ENCODE measurements at regions not wholly inside any gene's neighbourhood (a gene's known extent, or its start where the extent isn't known, plus 50 kb on each side); places are given as distances from the start of the nearest gene placed in this dataset.

DNA sequence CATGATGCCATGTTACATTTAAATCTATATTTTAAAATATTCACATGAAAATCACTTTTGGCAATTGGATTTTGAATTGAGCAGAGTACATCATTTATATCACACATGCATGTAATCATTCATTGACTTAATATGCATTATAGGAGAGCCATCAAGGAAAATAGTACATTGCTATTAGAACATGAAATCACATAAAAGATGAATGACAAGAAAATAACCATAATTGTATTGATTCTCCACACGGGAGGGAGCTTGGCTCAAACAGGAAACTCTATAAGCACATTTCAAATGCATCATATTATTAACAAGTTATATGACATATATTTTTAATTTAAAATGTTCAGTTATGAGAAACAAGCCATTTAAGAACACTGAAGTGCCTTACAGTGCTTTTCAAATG, 208.6 kb upstream of the PRR20A start:
- ATAC-seq (ENCODE audit: low FRiP score in 2 of 2), result no peak
- Histone ChIP-seq H3K27ac (no peak overlapping the region), H3K4me3 (no peak overlapping the region), H3K27me3 (no peaks in the 10 kb centered on the region), H3K36me3 (no peaks in the 10 kb centered on the region), H3K9me3 (no peaks in the 10 kb centered on the region), H3K4me1 (no peaks in the 10 kb centered on the region)
- TF ChIP-seq POLR2AphosphoS5 (IDR thresholded peaks at IDR 0.05) (no peak), POLR2A (IDR thresholded peaks at IDR 0.05) (no peak), EP300 (IDR thresholded peaks at IDR 0.05) (no peak)
- TF ChIP-seq, protein P1, sequence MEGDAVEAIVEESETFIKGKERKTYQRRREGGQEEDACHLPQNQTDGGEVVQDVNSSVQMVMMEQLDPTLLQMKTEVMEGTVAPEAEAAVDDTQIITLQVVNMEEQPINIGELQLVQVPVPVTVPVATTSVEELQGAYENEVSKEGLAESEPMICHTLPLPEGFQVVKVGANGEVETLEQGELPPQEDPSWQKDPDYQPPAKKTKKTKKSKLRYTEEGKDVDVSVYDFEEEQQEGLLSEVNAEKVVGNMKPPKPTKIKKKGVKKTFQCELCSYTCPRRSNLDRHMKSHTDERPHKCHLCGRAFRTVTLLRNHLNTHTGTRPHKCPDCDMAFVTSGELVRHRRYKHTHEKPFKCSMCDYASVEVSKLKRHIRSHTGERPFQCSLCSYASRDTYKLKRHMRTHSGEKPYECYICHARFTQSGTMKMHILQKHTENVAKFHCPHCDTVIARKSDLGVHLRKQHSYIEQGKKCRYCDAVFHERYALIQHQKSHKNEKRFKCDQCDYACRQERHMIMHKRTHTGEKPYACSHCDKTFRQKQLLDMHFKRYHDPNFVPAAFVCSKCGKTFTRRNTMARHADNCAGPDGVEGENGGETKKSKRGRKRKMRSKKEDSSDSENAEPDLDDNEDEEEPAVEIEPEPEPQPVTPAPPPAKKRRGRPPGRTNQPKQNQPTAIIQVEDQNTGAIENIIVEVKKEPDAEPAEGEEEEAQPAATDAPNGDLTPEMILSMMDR (IDR thresholded peaks at IDR 0.05), result no peak
- DNase-seq, result no peak
- 72 to 85% methylated on average over 1 of the region's 1 CpG for WGBS, 2 donors

DNA sequence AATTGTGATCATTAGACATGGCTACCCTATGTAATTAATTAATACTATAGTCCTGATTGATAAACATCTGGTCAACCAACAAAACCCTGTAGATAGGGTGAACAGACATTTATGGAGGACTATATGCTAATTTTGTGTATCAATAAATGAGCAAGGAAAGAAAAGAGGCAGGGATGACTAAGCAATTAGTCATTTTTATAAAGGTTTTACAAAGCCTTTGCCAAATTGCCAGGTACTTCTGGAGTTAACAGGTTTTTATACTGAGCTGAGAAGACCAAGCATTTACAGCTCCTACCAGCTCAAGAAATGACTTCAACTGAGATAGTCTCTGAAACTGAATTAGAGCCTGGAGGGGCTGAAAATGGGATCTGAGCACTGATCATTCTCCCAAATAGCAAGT, 186.8 kb upstream of the PRR20A start:
- no peaks in the 10 kb centered on the region for H3K4me1 ChIP-seq
- no peak for DNase-seq
- TF ChIP-seq POLR2AphosphoS5 (IDR thresholded peaks at IDR 0.05) (no peak), POLR2A (IDR thresholded peaks at IDR 0.05) (no peak), EP300 (IDR thresholded peaks at IDR 0.05) (no peak)
- TF ChIP-seq, protein P1 (IDR thresholded peaks at IDR 0.05), result no peak
- H3K36me3 ChIP-seq, result no peaks in the 10 kb centered on the region
- ATAC-seq (ENCODE audit: low FRiP score in 2 of 2), result no peak
- no peaks in the 10 kb centered on the region for H3K27me3 ChIP-seq
- H3K27ac ChIP-seq, result no peak overlapping the region
- H3K9me3 ChIP-seq, result no peaks in the 10 kb centered on the region
- no peak overlapping the region for H3K4me3 ChIP-seq

- no peak overlapping the region for H3K4me3 ChIP-seq
- DNase-seq (no peak), ATAC-seq (ENCODE audit: low FRiP score in 2 of 2) (no peak)
- H3K27ac ChIP-seq, result no peak overlapping the region
- TF ChIP-seq POLR2A (IDR thresholded peaks at IDR 0.05) (no peak), EP300 (IDR thresholded peaks at IDR 0.05) (no peak), POLR2AphosphoS5 (IDR thresholded peaks at IDR 0.05) (no peak)
- TF ChIP-seq, protein P1 (IDR thresholded peaks at IDR 0.05), result no peak
- no peaks in the 10 kb centered on the region for H3K36me3 ChIP-seq
- H3K4me1 ChIP-seq, result no peaks in the 10 kb centered on the region
- peaks cover 0 to 3% (median 0%) of the 10 kb centered on the region in 4 donors for H3K9me3 ChIP-seq
- H3K27me3 ChIP-seq, result no peaks in the 10 kb centered on the region
- 71 to 100% methylated on average over 1 of the region's 1 CpG for WGBS, 2 donors
Observed at GRCh38 chr13:56975647-56976046, 165.1 kb upstream of the PRR20A start.

- Histone ChIP-seq H3K36me3 (no peaks in the 10 kb centered on the region), H3K27ac (no peak overlapping the region), H3K4me1 (no peaks in the 10 kb centered on the region), H3K27me3 (no peaks in the 10 kb centered on the region), H3K4me3 (no peak overlapping the region), H3K9me3 (no peaks in the 10 kb centered on the region)
- no peak for TF ChIP-seq POLR2A (IDR thresholded peaks at IDR 0.05)
- no peak for TF ChIP-seq POLR2AphosphoS5 (IDR thresholded peaks at IDR 0.05)
- TF ChIP-seq EP300 (IDR thresholded peaks at IDR 0.05), result no peak
- TF ChIP-seq, protein P1 (IDR thresholded peaks at IDR 0.05), result no peak
- DNase-seq (no peak), ATAC-seq (ENCODE audit: low FRiP score in 2 of 2) (no peak)
- 35 to 51% methylated on average over 1 of the region's 1 CpG for WGBS, 2 donors
Observed at GRCh38 chr13:56980856-56981255, 159.9 kb upstream of the PRR20A start.

DNA sequence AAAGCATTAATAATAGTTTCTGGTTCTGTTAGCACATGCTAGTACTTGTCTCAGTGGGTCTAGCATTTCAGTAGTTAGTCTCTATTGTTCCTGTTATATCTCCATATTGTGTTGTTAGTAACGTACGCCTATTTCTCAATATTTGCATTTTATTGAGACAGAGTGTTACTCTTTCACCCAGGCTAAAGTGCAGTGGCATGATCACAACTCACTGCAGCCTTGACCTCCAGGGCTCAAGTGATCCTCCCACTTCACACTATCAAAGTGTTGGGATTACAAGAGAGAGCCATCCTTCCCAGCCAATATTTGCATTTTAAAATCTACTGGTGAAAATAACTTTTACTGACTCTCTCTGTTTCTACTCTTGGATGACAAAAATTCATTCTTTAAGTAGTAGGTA, 154.6 kb upstream of the PRR20A start:
- WGBS, 2 donors, result 83 to 87% methylated on average over 2 of the region's 2 CpGs
- Histone ChIP-seq H3K27ac (no peak overlapping the region), H3K4me1 (no peaks in the 10 kb centered on the region), H3K36me3 (no peaks in the 10 kb centered on the region), H3K9me3 (no peaks in the 10 kb centered on the region), H3K27me3 (no peaks in the 10 kb centered on the region), H3K4me3 (no peak overlapping the region)
- TF ChIP-seq EP300 (IDR thresholded peaks at IDR 0.05) (no peak), POLR2AphosphoS5 (IDR thresholded peaks at IDR 0.05) (no peak), POLR2A (IDR thresholded peaks at IDR 0.05) (no peak)
- TF ChIP-seq, protein P1 (IDR thresholded peaks at IDR 0.05), result no peak
- DNase-seq (no peak), ATAC-seq (ENCODE audit: low FRiP score in 2 of 2) (no peak)
